PC-9 (cell line): ENCODE measurements at regions not wholly inside any gene's neighbourhood (a gene's known extent, or its start where the extent isn't known, plus 50 kb on each side); places are given as distances from the start of the nearest gene placed in this dataset.

Experiments
- BruUV-seq: library from RNA; stranded (reverse); fragments of 400-500 nt; replicated peaks from 2 replicates; lab custom pipeline; 2021; lab: Mats Ljungman, UMichigan
- CTCF ChIA-PET: fragments of 300-600 bp; sonication (Branson Sonifier 250); formaldehyde crosslinking; loops from one replicate; lab custom pipeline; 2022; ENCODE audit warnings: antibody characterized with exemption; lab: Charles Lee
- POLR2A ChIA-PET: fragments of 300-600 bp; sonication (Branson Sonifier 250); formaldehyde crosslinking; loops from one replicate; lab custom pipeline; 2022; ENCODE audit warnings: antibody characterized with exemption; ENCODE audit not compliant: unreplicated experiment; lab: Charles Lee
- DNase-seq, 2 experiments: peaks; one replicate each; pipeline versions ENCODE4 v3.0.0 to v3.0.0-alpha.2; 2015 to 2022; ENCODE audit warnings: mixed read lengths in 1 of 2
- H2AFZ ChIP-seq: fragments of 200-600 bp; sonication (generic); 2 replicates; pipeline ENCODE4 v1.8.1; 2017; ENCODE audit warnings: antibody characterized with exemption
- H3F3A ChIP-seq: fragments of 200-600 bp; sonication (generic); 2 replicates; pipeline ENCODE4 v1.8.1; 2017; ENCODE audit warnings: antibody characterized with exemption, mild to moderate bottlenecking, low read depth; ENCODE audit not compliant: insufficient read depth
- H3K27ac ChIP-seq: fragments of 200-600 bp; sonication (generic); 2 replicates; pipeline ENCODE4 v1.6.1; 2016; ENCODE audit warnings: mixed run types
- H3K27me3 ChIP-seq: fragments of 200-600 bp; sonication (generic); 2 replicates; pipeline ENCODE4 v1.6.1; 2016; ENCODE audit warnings: low read depth, mixed run types; ENCODE audit not compliant: insufficient read depth
- H3K36me3 ChIP-seq: fragments of 200-600 bp; sonication (generic); 2 replicates; pipeline ENCODE4 v1.6.1; 2016; ENCODE audit warnings: low read depth, mixed run types
- H3K4me1 ChIP-seq: fragments of 200-600 bp; sonication (generic); replicated peaks from 2 replicates; pipeline ENCODE4 v1.6.1; 2016; ENCODE audit warnings: mixed run types; ENCODE audit not compliant: insufficient read depth
- H3K4me2 ChIP-seq: fragments of 200-600 bp; sonication (generic); 2 replicates; pipeline ENCODE4 v1.6.1; 2017; ENCODE audit warnings: mixed run types
- H3K4me3 ChIP-seq: fragments of 200-600 bp; sonication (generic); 2 replicates; pipeline ENCODE4 v1.6.1; 2016; ENCODE audit warnings: mixed run types
- H3K79me2 ChIP-seq: fragments of 200-600 bp; sonication (generic); 2 replicates; pipeline ENCODE4 v1.6.1; 2017; ENCODE audit warnings: low read depth, mixed run types
- H3K9me2 ChIP-seq: fragments of 200-600 bp; sonication (generic); 2 replicates; pipeline ENCODE4 v1.8.1; 2017; ENCODE audit warnings: mild to moderate bottlenecking; ENCODE audit not compliant: insufficient read depth
- H3K9me3 ChIP-seq: fragments of 200-600 bp; sonication (generic); 2 replicates; pipeline ENCODE4 v1.8.1; 2016; ENCODE audit warnings: low read depth; ENCODE audit not compliant: insufficient read depth
- H4K20me1 ChIP-seq: fragments of 200-600 bp; sonication (generic); 2 replicates; pipeline ENCODE4 v1.8.1; 2017; ENCODE audit not compliant: insufficient read depth
- CTCF ChIP-seq: fragments of 200-600 bp; sonication (generic); conservative IDR thresholded peaks from 2 replicates; pipeline ENCODE4 v1.6.1; 2017; ENCODE audit warnings: mixed run types, antibody characterized with exemption, mild to moderate bottlenecking, moderate library complexity
- EZH2 ChIP-seq: fragments of 200-600 bp; sonication (generic); IDR thresholded peaks from 2 replicates; pipeline ENCODE4 v1.8.0; 2017; ENCODE audit warnings: antibody characterized with exemption, low read depth
- intact Hi-C: fragments of 100-400 bp; cut with micrococcal nuclease; formaldehyde crosslinking; loops from one replicate; pipeline ENCODE4 v1.10.0; 2022; ENCODE audit not compliant: unreplicated experiment

GRCh38 chr15:81475926-81476325, 101.9 kb upstream of the TMC3 start:
- peaks cover 5% of the 10 kb centered on the region; the same call in 1 of the 2 replicates for H3K27me3 ChIP-seq

GRCh38 chr15:81475471-81475870, 101.5 kb upstream of the TMC3 start:
- intact Hi-C loops, result no loop called here
- H3K9me2 ChIP-seq, result no peaks in the 10 kb centered on the region
- no TSS peak for BruUV-seq
- H3K79me2 ChIP-seq, result no peaks in the 10 kb centered on the region
- H3K36me3 ChIP-seq, result no peaks in the 10 kb centered on the region
- H3K4me3 ChIP-seq, result no peak overlapping the region
- no peaks in the 10 kb centered on the region for H3K9me3 ChIP-seq
- no peak overlapping the region for H2AFZ ChIP-seq
- H3K4me2 ChIP-seq, result no peak overlapping the region
- H3K27me3 ChIP-seq, result peaks cover 7% of the 10 kb centered on the region; the same call in 1 of the 2 replicates
- TF ChIP-seq EZH2 (no peak), CTCF (no peak)
- ChIA-PET CTCF (no interaction called here), POLR2A (no interaction called here)
- no peak overlapping the region for H3K27ac ChIP-seq
- DNase-seq, result no peak
- no peaks in the 10 kb centered on the region for H3K4me1 ChIP-seq
- no peaks in the 10 kb centered on the region for H3F3A ChIP-seq
- H4K20me1 ChIP-seq, result no peaks in the 10 kb centered on the region

More at GRCh38 chr15:81475926-81476325, 101.9 kb upstream of the TMC3 start:
- intact Hi-C loops, result no loop called here
- no peaks in the 10 kb centered on the region for H4K20me1 ChIP-seq
- H3K4me1 ChIP-seq, result no peaks in the 10 kb centered on the region
- H3K4me3 ChIP-seq, result no peak overlapping the region
- no peaks in the 10 kb centered on the region for H3K36me3 ChIP-seq
- H3F3A ChIP-seq, result no peaks in the 10 kb centered on the region
- no peak for DNase-seq
- H3K27ac ChIP-seq, result no peak overlapping the region
- H3K4me2 ChIP-seq, result no peak overlapping the region
- no peaks in the 10 kb centered on the region for H3K9me2 ChIP-seq
- H3K79me2 ChIP-seq, result no peaks in the 10 kb centered on the region
- no peaks in the 10 kb centered on the region for H3K9me3 ChIP-seq
- CTCF ChIA-PET, result no interaction called here
- no TSS peak for BruUV-seq
- POLR2A ChIA-PET, result no interaction called here
- no peak for TF ChIP-seq CTCF
- TF ChIP-seq EZH2, result no peak
- no peak overlapping the region for H2AFZ ChIP-seq

GRCh38 chr15:81473946-81474345, 99.9 kb upstream of the TMC3 start:
- H3K4me2 ChIP-seq, result no peak overlapping the region
- no TSS peak for BruUV-seq

More at GRCh38 chr15:81473946-81474345, 99.9 kb upstream of the TMC3 start:
- no peak for DNase-seq
- Histone ChIP-seq H3K4me1 (no peaks in the 10 kb centered on the region), H3K36me3 (no peaks in the 10 kb centered on the region), H2AFZ (no peak overlapping the region), H3K79me2 (no peaks in the 10 kb centered on the region), H3K27me3 (peaks cover 7% of the 10 kb centered on the region; the same call in 1 of the 2 replicates), H3K9me3 (no peaks in the 10 kb centered on the region), H3K27ac (no peak overlapping the region), H3F3A (no peaks in the 10 kb centered on the region), H3K9me2 (no peaks in the 10 kb centered on the region), H4K20me1 (no peaks in the 10 kb centered on the region), H3K4me3 (no peak overlapping the region)
- TF ChIP-seq EZH2, result no peak
- no peak for TF ChIP-seq CTCF
- intact Hi-C loops, result no loop called here
- CTCF ChIA-PET, result no interaction called here
- POLR2A ChIA-PET, result no interaction called here
